ENCODE measurements at regions not wholly inside any gene's neighbourhood (a gene's known extent, or its start where the extent isn't known, plus 50 kb on each side); places are given as distances from the start of the nearest gene placed in this dataset.
"Not testable (repeated sequence)": the region's sequence is repeated elsewhere in the genome, so short reads cannot be mapped to it uniquely, and the experiment has no call there.

DNA sequence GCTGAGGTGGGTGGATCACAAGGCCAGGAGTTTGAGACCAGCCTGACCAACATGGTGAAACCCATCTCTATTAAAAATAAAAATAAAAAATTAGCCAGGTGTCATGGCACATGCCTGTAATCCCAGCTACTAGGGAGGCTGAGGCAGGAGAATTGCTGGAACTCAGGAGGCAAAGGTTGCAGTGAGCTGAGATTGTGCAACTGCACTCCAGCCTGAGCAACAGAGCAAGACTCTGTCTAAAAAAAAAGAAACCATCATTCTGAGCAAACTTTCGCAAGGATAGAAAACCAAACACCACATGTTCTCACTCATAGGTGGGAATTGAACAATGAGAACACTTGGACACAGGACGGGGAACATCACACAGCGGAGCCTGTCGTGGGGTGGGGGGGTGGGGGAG is 126.4 kb downstream of the MPP7 start:
- TF ChIP-seq POLR2A (IDR thresholded peaks at IDR 0.05; ENCODE audit: low read depth, low read length); CTCF (IDR thresholded peaks at IDR 0.05; ENCODE audit: extremely low read depth in 1 of 2, insufficient read depth in 1 of 2, low read depth in 1 of 2, low read length in 2 of 2); POLR2AphosphoS5 (IDR thresholded peaks at IDR 0.05; ENCODE audit: insufficient read depth, low read depth, low read length); JUN (IDR thresholded peaks at IDR 0.05; ENCODE audit: borderline replicate concordance, insufficient read depth, insufficient read length, low read depth); EZH2 (IDR thresholded peaks at IDR 0.05; ENCODE audit: borderline replicate concordance, low read depth, low read length, severe bottlenecking): not testable (repeated sequence)

Measured in endothelial cell of umbilical vein (primary cell).